ENCODE measurements at regions not wholly inside any gene's neighbourhood (a gene's known extent, or its start where the extent isn't known, plus 50 kb on each side); places are given as distances from the start of the nearest gene placed in this dataset.
A peak's percentile ranks its signal among the peaks of the same experiment; 100 is the strongest.

- H3K4me3 ChIP-seq (ENCODE audit: low read length) = no peak overlapping the region
- TF ChIP-seq, protein P1, sequence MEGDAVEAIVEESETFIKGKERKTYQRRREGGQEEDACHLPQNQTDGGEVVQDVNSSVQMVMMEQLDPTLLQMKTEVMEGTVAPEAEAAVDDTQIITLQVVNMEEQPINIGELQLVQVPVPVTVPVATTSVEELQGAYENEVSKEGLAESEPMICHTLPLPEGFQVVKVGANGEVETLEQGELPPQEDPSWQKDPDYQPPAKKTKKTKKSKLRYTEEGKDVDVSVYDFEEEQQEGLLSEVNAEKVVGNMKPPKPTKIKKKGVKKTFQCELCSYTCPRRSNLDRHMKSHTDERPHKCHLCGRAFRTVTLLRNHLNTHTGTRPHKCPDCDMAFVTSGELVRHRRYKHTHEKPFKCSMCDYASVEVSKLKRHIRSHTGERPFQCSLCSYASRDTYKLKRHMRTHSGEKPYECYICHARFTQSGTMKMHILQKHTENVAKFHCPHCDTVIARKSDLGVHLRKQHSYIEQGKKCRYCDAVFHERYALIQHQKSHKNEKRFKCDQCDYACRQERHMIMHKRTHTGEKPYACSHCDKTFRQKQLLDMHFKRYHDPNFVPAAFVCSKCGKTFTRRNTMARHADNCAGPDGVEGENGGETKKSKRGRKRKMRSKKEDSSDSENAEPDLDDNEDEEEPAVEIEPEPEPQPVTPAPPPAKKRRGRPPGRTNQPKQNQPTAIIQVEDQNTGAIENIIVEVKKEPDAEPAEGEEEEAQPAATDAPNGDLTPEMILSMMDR (conservative IDR thresholded peaks at IDR 0.05; ENCODE audit: low read length) = no peak
- no peak for DNase-seq (ENCODE audit: low read depth)
These were observed 991.1 kb downstream of the KCNT2 start for GRCh38 chr1:195617106-195617505.

DNA sequence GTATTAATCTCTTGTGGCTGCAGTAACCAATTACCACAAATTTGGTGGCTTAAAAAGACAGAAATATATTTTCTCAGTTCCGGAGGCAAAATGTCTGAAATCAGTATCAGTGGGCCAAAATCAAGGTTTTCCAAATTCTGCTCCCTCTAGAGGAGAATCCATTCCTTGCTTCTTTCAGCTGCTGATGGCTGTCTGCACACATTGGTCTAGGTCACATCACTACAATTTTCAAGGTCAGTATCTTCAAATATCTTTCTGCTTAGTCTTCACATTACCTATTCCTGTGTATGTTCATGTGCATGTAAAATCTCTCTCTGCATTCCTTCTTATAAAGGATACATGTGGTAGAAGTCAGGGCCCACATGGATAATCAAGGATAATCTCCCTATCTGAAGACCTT, 999.4 kb downstream of the KCNT2 start:
- no peak overlapping the region for H3K4me3 ChIP-seq (ENCODE audit: low read length)
- no peak for DNase-seq (ENCODE audit: low read depth)
- TF ChIP-seq, protein P1 (conservative IDR thresholded peaks at IDR 0.05; ENCODE audit: low read length) = no peak; the same call in 1 of the 2 replicates

GRCh38 chr1:195606483-195606882, 1001.8 kb downstream of the KCNT2 start:
- H3K4me3 ChIP-seq (ENCODE audit: low read length) = no peak overlapping the region
- no peak for DNase-seq (ENCODE audit: low read depth)
- TF ChIP-seq, protein P1 (conservative IDR thresholded peaks at IDR 0.05; ENCODE audit: low read length) = no peak

DNA sequence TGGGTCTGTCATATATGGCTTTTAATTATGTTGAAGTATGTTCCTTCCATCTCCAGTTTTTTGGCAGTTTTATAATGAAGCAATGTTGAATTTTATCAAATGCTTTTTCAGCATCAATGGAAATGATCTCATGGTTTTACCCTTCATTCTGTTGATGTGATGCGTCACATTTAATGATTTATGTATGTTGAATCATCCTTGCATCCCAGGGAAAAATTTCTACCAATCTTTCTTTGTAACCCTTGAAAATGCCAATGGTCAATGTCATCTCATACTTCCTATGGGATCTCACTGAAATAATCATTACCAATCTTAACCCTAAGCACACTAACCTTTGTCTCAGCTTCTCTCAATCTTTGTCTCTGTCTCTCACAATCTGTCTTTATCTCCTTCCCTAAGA, 1004.0 kb downstream of the KCNT2 start:
- TF ChIP-seq, protein P1 (conservative IDR thresholded peaks at IDR 0.05; ENCODE audit: low read length) = no peak
- DNase-seq (ENCODE audit: low read depth) = peak; percentile 66

GRCh38 chr1:195597891-195598290, 1010.3 kb downstream of the KCNT2 start:
- no peak for DNase-seq (ENCODE audit: low read depth)
- no peak overlapping the region for H3K4me3 ChIP-seq (ENCODE audit: low read length)
- TF ChIP-seq, protein P1 (conservative IDR thresholded peaks at IDR 0.05; ENCODE audit: low read length) = no peak

More for the DNA sequence above, 1004.0 kb downstream of the KCNT2 start:
- H3K4me3 ChIP-seq (ENCODE audit: low read length) = no peak overlapping the region

- TF ChIP-seq, protein P1 (conservative IDR thresholded peaks at IDR 0.05; ENCODE audit: low read length) = no peak
- no peak overlapping the region for H3K4me3 ChIP-seq (ENCODE audit: low read length)
- DNase-seq (ENCODE audit: low read depth) = no peak
These were observed 1013.5 kb downstream of the KCNT2 start for GRCh38 chr1:195594773-195595172.

GRCh38 chr1:195594322-195594721, 1013.9 kb downstream of the KCNT2 start:
- TF ChIP-seq, protein P1 (conservative IDR thresholded peaks at IDR 0.05; ENCODE audit: low read length) = no peak
- no peak for DNase-seq (ENCODE audit: low read depth)
- H3K4me3 ChIP-seq (ENCODE audit: low read length) = no peak overlapping the region
